Nephron (organoid): ENCODE measurements at regions not wholly inside any gene's neighbourhood (a gene's known extent, or its start where the extent isn't known, plus 50 kb on each side); places are given as distances from the start of the nearest gene placed in this dataset.
A peak's percentile ranks its signal among the peaks of the same experiment; 100 is the strongest.
"Not testable (repeated sequence)": the region's sequence is repeated elsewhere in the genome, so short reads cannot be mapped to it uniquely, and the experiment has no call there.

Experiments used
- H3K27ac Mint-ChIP-seq, 3 experiments: 2 replicates each; pipeline ENCODE4 v1.8.0; 2020; ENCODE audit warnings: mixed read lengths in 3 of 3, mild to moderate bottlenecking in 2 of 3, moderate library complexity in 1 of 3
- H3K27me3 Mint-ChIP-seq: 2 replicates; pipeline ENCODE4 v1.8.0; 2021; ENCODE audit warnings: low read depth, mild to moderate bottlenecking, moderate library complexity, mixed read lengths
- H3K36me3 Mint-ChIP-seq: 2 replicates; pipeline ENCODE4 v1.8.0; 2020; ENCODE audit warnings: low read depth, mixed read lengths
- H3K4me1 Mint-ChIP-seq: 2 replicates; pipeline ENCODE4 v1.8.0; 2020; ENCODE audit warnings: mixed read lengths
- H3K4me3 Mint-ChIP-seq, 3 experiments: 2 replicates each; pipeline ENCODE4 v1.8.0; 2020; ENCODE audit warnings: mild to moderate bottlenecking in 3 of 3, mixed read lengths in 3 of 3, moderate library complexity in 2 of 3
- H3K9me3 Mint-ChIP-seq: 2 replicates; pipeline ENCODE4 v1.8.0; 2020; ENCODE audit warnings: mixed read lengths
- TF ChIP-seq, protein P1 (sequence below), 3 experiments: fragments of 200-600 bp; sonication (generic); IDR thresholded peaks; one replicate each; pipeline ENCODE4 v1.5.0; 2021; ENCODE audit warnings: antibody characterized with exemption in 3 of 3; ENCODE audit not compliant: unreplicated experiment in 3 of 3

DNA sequence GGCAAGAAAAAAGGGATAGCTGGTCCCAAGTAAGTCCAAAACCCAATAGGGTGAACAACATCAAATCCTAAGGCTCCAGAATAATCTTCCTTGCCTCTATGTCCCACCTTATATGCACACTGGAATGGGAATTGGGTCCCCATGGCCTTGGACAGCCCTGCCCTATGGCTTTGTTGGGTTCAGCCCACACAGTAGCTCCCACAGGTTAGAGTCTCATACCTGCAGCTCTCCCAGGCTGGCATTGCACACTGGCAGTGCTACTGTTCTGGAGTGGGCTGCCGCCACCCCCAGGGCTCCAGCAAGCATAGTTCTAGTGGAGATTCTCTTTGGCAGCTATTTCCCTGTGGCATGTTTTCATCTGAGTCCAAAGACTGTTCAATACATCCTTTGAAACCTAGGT, 352.4 kb upstream of the CLEC14A start:
- TF ChIP-seq, protein P1, sequence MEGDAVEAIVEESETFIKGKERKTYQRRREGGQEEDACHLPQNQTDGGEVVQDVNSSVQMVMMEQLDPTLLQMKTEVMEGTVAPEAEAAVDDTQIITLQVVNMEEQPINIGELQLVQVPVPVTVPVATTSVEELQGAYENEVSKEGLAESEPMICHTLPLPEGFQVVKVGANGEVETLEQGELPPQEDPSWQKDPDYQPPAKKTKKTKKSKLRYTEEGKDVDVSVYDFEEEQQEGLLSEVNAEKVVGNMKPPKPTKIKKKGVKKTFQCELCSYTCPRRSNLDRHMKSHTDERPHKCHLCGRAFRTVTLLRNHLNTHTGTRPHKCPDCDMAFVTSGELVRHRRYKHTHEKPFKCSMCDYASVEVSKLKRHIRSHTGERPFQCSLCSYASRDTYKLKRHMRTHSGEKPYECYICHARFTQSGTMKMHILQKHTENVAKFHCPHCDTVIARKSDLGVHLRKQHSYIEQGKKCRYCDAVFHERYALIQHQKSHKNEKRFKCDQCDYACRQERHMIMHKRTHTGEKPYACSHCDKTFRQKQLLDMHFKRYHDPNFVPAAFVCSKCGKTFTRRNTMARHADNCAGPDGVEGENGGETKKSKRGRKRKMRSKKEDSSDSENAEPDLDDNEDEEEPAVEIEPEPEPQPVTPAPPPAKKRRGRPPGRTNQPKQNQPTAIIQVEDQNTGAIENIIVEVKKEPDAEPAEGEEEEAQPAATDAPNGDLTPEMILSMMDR (IDR thresholded peaks at IDR 0.05; ENCODE audit: unreplicated experiment in 3 of 3), result no peak
- Mint-ChIP-seq H3K4me3 (no peak overlapping the region), H3K27me3 (no peaks in the 10 kb centered on the region), H3K4me1 (no peaks in the 10 kb centered on the region), H3K9me3 (no peaks in the 10 kb centered on the region), H3K27ac (no peak overlapping the region), H3K36me3 (no peaks in the 10 kb centered on the region)

DNA sequence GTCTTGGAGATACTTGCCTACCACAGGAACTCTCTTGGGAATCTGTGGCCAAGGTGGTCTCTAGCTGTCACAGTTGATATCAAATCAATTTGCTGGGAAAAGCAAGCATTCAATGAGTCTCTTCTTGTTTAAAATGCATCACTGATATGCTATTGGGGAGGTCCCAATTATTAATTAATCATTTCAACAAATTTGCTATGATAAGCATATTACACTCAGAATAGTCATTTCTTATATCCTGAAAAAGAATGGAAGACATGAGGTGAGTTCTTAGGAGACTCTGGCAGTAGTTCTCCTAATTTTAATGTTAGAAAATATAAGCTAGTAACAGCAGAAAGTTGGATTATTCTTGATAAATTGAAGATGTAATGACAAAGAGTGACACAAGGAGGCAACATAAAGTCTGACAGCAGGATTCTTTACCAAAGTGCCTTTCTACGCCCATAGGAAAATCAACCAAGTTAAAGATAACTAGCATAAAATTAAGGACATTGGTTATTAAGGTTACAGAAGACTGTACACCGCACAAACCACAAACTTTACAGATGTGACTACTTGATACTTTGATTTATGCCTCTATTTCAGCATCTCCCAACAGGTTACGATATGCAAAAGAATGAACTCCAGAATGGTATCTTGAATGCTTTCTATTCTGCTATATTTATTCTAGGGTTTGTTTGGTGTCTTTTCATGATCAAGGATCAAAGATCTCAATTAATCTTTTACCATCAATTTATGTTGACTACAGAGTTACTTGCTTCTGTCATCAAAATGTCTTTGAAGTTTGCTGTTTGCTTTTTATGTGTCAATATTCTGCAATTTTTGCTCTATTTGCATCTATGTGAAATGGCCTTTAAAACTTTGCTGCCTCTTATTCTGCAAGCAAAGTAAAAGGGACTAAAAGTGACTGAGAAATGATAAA, 349.6 kb upstream of the CLEC14A start:
- H3K9me3 Mint-ChIP-seq, result no peaks in the 10 kb centered on the region
- H3K4me1 Mint-ChIP-seq, result no peaks in the 10 kb centered on the region
- TF ChIP-seq, protein P1 (IDR thresholded peaks at IDR 0.05; ENCODE audit: unreplicated experiment in 3 of 3), result peak in 2 of 3 experiments; percentile 8 to 28
- no peak overlapping the region for H3K4me3 Mint-ChIP-seq
- H3K36me3 Mint-ChIP-seq, result no peaks in the 10 kb centered on the region
- no peak overlapping the region for H3K27ac Mint-ChIP-seq
- no peaks in the 10 kb centered on the region for H3K27me3 Mint-ChIP-seq

DNA sequence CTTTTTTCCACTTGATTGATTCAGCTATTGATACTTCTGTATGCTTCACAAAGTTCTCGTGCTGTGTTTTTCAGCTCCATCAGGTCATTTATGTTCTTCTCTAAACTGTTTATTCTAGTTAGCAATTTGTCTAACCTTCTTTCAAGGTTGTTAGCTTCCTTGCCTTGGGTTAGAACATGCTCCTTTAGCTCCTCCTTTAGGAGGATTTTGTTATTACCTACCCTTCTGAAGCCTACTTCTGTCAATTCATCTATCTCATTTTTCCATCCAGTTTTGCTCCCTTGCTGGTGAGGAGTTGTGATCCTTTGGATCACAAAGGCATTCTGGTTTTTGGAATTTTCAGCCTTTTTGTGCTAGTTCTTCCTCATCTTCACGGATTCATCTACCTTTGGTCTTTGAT, 344.7 kb upstream of the CLEC14A start:
- not testable (repeated sequence) for H3K27me3 Mint-ChIP-seq, H3K9me3 Mint-ChIP-seq, H3K36me3 Mint-ChIP-seq, H3K4me1 Mint-ChIP-seq, H3K4me3 Mint-ChIP-seq, H3K27ac Mint-ChIP-seq
- TF ChIP-seq, protein P1 (IDR thresholded peaks at IDR 0.05; ENCODE audit: unreplicated experiment in 3 of 3), result peak in 1 of 3 experiments; percentile 16

DNA sequence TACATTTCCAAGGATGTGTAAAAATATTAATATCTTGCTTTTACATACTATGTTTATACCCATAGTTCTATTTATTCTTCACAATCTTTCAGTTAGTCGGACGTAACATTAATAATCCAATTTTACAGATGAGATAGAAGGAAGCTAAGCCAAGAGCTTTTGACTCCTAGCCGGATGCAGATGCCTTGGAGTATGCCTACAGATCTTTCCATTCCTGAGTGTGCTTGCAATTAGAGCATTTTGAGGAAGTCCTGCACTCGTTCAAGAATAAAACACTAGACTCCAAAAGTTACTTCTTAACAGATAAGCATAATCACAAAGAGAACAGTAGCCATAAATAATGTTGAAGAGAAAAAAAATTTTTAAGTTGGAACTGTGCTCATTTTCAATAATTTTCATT, 337.6 kb upstream of the CLEC14A start:
- H3K4me1 Mint-ChIP-seq, result no peaks in the 10 kb centered on the region
- peaks cover 3% of the 10 kb centered on the region for H3K9me3 Mint-ChIP-seq
- no peak overlapping the region for H3K27ac Mint-ChIP-seq
- H3K27me3 Mint-ChIP-seq, result peaks cover under 1% of the 10 kb centered on the region
- no peaks in the 10 kb centered on the region for H3K36me3 Mint-ChIP-seq
- no peak overlapping the region for H3K4me3 Mint-ChIP-seq
- TF ChIP-seq, protein P1 (IDR thresholded peaks at IDR 0.05; ENCODE audit: unreplicated experiment in 3 of 3), result no peak

DNA sequence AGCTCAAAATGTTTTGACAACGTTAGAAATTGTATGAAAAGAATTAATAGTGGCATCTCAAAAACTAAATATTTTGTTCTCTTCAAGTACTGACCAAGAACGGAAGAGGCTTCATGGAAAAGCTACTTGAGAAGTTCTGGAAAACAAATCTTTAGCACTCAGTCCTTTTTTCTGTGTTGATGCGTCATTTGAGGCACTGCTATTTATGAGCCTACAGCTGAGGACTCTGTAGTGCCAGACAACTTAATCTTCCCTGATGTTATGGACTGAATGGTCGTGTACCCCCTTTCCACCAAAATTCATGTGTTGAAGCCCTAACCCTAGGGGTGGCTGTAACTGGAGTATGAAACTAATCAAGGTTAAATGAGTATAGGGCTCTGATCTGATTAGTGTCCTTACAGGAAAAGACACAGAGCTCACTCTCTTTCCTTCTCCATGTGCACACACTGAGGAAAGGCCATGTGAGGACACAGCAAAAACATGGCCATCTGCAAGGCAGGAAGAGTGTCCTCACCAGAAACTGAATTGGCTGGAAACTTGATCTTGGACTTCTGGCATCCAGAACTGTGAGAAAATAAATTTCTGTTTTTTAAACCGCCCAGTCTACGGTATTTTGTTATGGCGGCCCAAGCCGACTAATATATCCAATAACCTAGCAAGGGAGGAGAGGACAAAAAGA, 337.0 kb upstream of the CLEC14A start:
- Mint-ChIP-seq H3K4me3 (no peak overlapping the region), H3K36me3 (no peaks in the 10 kb centered on the region), H3K4me1 (no peaks in the 10 kb centered on the region), H3K27me3 (no peaks in the 10 kb centered on the region), H3K9me3 (peaks cover 3% of the 10 kb centered on the region), H3K27ac (no peak overlapping the region)
- TF ChIP-seq, protein P1 (IDR thresholded peaks at IDR 0.05; ENCODE audit: unreplicated experiment in 3 of 3), result no peak
